ENCODE measurements at regions not wholly inside any gene's neighbourhood (a gene's known extent, or its start where the extent isn't known, plus 50 kb on each side); places are given as distances from the start of the nearest gene placed in this dataset.
"Not testable (repeated sequence)": the region's sequence is repeated elsewhere in the genome, so short reads cannot be mapped to it uniquely, and the experiment has no call there.

DNA sequence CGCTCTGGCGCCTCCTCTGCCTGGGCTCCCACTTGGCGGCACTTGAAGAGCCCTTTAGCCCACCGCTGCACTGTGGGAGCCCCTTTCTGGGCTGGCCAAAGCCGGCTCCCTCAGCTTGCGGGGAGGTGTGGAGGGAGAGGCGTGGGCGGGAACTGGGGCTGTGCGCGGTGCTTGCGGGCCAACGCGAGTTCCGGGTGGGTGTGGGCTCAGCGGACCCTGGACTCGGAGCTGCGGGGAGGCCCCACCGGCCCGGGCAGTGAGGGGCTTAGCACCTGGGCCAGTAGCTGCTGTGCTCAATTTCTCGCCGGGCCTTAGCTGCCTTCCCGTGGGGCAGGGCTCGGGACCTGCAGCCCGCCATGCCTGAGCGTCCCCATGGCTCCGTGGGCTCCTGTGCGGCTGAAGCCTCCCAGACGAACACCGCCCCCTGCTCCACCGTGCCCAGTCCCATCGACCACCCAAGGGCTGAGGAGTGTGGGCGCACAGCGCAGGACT lies 216.2 kb downstream of the FGFR2 start:
- TF ChIP-seq, protein P1, sequence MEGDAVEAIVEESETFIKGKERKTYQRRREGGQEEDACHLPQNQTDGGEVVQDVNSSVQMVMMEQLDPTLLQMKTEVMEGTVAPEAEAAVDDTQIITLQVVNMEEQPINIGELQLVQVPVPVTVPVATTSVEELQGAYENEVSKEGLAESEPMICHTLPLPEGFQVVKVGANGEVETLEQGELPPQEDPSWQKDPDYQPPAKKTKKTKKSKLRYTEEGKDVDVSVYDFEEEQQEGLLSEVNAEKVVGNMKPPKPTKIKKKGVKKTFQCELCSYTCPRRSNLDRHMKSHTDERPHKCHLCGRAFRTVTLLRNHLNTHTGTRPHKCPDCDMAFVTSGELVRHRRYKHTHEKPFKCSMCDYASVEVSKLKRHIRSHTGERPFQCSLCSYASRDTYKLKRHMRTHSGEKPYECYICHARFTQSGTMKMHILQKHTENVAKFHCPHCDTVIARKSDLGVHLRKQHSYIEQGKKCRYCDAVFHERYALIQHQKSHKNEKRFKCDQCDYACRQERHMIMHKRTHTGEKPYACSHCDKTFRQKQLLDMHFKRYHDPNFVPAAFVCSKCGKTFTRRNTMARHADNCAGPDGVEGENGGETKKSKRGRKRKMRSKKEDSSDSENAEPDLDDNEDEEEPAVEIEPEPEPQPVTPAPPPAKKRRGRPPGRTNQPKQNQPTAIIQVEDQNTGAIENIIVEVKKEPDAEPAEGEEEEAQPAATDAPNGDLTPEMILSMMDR (IDR thresholded peaks at IDR 0.05) = not testable (repeated sequence)
- TF ChIP-seq, protein P2, sequence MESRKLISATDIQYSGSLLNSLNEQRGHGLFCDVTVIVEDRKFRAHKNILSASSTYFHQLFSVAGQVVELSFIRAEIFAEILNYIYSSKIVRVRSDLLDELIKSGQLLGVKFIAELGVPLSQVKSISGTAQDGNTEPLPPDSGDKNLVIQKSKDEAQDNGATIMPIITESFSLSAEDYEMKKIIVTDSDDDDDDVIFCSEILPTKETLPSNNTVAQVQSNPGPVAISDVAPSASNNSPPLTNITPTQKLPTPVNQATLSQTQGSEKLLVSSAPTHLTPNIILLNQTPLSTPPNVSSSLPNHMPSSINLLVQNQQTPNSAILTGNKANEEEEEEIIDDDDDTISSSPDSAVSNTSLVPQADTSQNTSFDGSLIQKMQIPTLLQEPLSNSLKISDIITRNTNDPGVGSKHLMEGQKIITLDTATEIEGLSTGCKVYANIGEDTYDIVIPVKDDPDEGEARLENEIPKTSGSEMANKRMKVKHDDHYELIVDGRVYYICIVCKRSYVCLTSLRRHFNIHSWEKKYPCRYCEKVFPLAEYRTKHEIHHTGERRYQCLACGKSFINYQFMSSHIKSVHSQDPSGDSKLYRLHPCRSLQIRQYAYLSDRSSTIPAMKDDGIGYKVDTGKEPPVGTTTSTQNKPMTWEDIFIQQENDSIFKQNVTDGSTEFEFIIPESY (IDR thresholded peaks at IDR 0.05; ENCODE audit: borderline replicate concordance, low read depth) = not testable (repeated sequence)
- not testable (repeated sequence) for TF ChIP-seq ELF1 (IDR thresholded peaks at IDR 0.05); FOXM1 (IDR thresholded peaks at IDR 0.05; ENCODE audit: low read depth); MXI1 (IDR thresholded peaks at IDR 0.05; ENCODE audit: low read depth, low read length); TAF1 (IDR thresholded peaks at IDR 0.05; ENCODE audit: borderline replicate concordance, low read depth, low read length); SMC3 (IDR thresholded peaks at IDR 0.05; ENCODE audit: low read depth, low read length); NFIC (IDR thresholded peaks at IDR 0.05; ENCODE audit: borderline replicate concordance); POLR2AphosphoS5 (IDR thresholded peaks at IDR 0.05; ENCODE audit: low read depth, low read length)
- TF ChIP-seq, protein P3, sequence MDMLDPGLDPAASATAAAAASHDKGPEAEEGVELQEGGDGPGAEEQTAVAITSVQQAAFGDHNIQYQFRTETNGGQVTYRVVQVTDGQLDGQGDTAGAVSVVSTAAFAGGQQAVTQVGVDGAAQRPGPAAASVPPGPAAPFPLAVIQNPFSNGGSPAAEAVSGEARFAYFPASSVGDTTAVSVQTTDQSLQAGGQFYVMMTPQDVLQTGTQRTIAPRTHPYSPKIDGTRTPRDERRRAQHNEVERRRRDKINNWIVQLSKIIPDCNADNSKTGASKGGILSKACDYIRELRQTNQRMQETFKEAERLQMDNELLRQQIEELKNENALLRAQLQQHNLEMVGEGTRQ (IDR thresholded peaks at IDR 0.05; ENCODE audit: borderline replicate concordance, low read depth, low read length) = not testable (repeated sequence)

All from SK-N-SH (cell line).